ENCODE measurements at regions not wholly inside any gene's neighbourhood (a gene's known extent, or its start where the extent isn't known, plus 50 kb on each side); places are given as distances from the start of the nearest gene placed in this dataset.

GRCh38 chr2:194445226-194445625, 1211.8 kb upstream of the SLC39A10 start:
- DNase-seq (ENCODE audit: low read depth): no peak
- no peak overlapping the region for H3K4me3 ChIP-seq (ENCODE audit: low read depth, low read length)
- TF ChIP-seq, protein P1, sequence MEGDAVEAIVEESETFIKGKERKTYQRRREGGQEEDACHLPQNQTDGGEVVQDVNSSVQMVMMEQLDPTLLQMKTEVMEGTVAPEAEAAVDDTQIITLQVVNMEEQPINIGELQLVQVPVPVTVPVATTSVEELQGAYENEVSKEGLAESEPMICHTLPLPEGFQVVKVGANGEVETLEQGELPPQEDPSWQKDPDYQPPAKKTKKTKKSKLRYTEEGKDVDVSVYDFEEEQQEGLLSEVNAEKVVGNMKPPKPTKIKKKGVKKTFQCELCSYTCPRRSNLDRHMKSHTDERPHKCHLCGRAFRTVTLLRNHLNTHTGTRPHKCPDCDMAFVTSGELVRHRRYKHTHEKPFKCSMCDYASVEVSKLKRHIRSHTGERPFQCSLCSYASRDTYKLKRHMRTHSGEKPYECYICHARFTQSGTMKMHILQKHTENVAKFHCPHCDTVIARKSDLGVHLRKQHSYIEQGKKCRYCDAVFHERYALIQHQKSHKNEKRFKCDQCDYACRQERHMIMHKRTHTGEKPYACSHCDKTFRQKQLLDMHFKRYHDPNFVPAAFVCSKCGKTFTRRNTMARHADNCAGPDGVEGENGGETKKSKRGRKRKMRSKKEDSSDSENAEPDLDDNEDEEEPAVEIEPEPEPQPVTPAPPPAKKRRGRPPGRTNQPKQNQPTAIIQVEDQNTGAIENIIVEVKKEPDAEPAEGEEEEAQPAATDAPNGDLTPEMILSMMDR (IDR thresholded peaks at IDR 0.05; ENCODE audit: insufficient read depth, low read depth, low read length): no peak

GRCh38 chr2:194443926-194444325, 1213.1 kb upstream of the SLC39A10 start:
- DNase-seq (ENCODE audit: low read depth): no peak
- no peak overlapping the region for H3K4me3 ChIP-seq (ENCODE audit: low read depth, low read length)
- TF ChIP-seq, protein P1 (IDR thresholded peaks at IDR 0.05; ENCODE audit: insufficient read depth, low read depth, low read length): no peak

GRCh38 chr2:194424683-194425209, 1232.3 kb upstream of the SLC39A10 start:
- H3K4me3 ChIP-seq (ENCODE audit: low read depth, low read length): no peak overlapping the region
- no peak for DNase-seq (ENCODE audit: low read depth)
- TF ChIP-seq, protein P1 (IDR thresholded peaks at IDR 0.05; ENCODE audit: insufficient read depth, low read depth, low read length): no peak

DNA sequence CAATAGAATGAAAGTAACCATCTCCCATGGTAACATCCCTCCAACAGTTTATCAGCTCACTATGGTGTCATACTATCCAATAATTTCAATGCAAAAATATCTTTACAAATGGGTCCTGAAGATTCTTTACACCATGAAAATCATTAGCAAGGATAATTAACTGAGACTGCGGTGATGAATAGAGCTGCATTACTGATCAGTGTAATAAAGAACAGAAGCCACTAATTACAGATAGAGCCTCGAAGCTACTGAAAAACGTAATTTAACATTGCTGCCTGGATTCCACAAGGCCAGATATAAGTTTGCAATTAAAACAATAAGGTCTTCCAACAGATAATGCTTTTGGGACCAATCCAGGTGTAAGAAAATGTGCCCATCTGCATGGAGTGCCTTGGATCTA, 1245.8 kb upstream of the SLC39A10 start:
- H3K4me3 ChIP-seq (ENCODE audit: low read depth, low read length): no peak overlapping the region
- no peak for DNase-seq (ENCODE audit: low read depth)
- TF ChIP-seq, protein P1 (IDR thresholded peaks at IDR 0.05; ENCODE audit: insufficient read depth, low read depth, low read length): no peak

DNA sequence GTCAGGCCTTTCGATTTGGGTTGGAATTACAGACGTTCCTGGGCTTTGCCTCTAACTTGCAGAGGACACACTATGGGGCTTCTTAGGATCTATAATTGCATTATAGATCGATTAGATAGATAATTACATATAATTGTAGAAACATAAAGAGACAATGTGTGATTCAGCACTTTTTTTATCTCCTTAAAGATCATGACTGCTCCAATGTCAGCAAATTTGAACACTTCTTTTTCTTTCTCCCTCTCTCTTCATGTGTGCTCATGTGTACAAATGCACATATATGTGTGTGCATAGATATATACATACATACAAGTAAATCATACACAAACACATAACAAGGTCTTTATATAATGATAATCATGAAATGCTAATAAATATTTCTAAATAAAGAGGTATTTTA, 1261.2 kb upstream of the SLC39A10 start:
- TF ChIP-seq, protein P1 (IDR thresholded peaks at IDR 0.05; ENCODE audit: insufficient read depth, low read depth, low read length): no peak
- no peak overlapping the region for H3K4me3 ChIP-seq (ENCODE audit: low read depth, low read length)
- DNase-seq (ENCODE audit: low read depth): no peak

- DNase-seq (ENCODE audit: low read depth): no peak
- TF ChIP-seq, protein P1 (IDR thresholded peaks at IDR 0.05; ENCODE audit: insufficient read depth, low read depth, low read length): no peak
- H3K4me3 ChIP-seq (ENCODE audit: low read depth, low read length): no peak overlapping the region
Observed at GRCh38 chr2:194385376-194385775, 1271.7 kb upstream of the SLC39A10 start.

DNA sequence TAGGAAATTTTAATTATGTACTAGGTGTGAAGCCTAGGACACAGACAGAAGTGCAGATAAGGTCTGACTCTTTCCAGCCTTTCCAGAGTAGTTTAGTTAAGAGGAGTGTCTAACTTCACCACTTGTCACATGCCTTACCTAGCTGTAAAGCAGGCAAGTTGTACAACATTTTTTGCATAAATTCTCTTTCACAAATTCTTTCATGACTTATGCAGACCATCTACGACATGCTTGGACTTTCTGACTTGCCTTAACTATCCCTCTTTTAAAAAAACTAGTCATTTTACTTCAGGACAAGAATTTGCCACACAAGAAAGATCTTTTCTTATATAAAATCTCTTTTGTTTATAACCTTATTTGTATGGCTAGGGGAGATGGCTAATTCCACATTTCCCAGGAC, 1273.6 kb upstream of the SLC39A10 start:
- H3K4me3 ChIP-seq (ENCODE audit: low read depth, low read length): no peak overlapping the region
- TF ChIP-seq, protein P1 (IDR thresholded peaks at IDR 0.05; ENCODE audit: insufficient read depth, low read depth, low read length): no peak
- DNase-seq (ENCODE audit: low read depth): peak; percentile 1

Data from fibroblast of villous mesenchyme (primary cell).